GM12878 (cell line): ENCODE measurements at regions not wholly inside any gene's neighbourhood (a gene's known extent, or its start where the extent isn't known, plus 50 kb on each side); places are given as distances from the start of the nearest gene placed in this dataset.

Source experiments
- ATAC-seq: fragments of 200-7000 bp; cut with Tn5 transposase; 3 replicates; pipeline ENCODE4 v1.9.1; 2020; ENCODE audit warnings: mild to moderate bottlenecking, moderate library complexity
- BruUV-seq: library from RNA; stranded (reverse); fragments of 400-500 nt; replicated peaks from 2 replicates; lab custom pipeline; 2021; lab: Mats Ljungman, UMichigan
- CTCF ChIA-PET: fragments of 300-600 bp; sonication (Branson Sonifier 250); formaldehyde crosslinking; extraction: SDS; loops from one replicate; lab custom pipeline; 2021; ENCODE audit warnings: inconsistent platforms; lab: Yijun Ruan, JAX
- POLR2A ChIA-PET: fragments of 350-600 bp; formaldehyde crosslinking; extraction: SDS; loops from one replicate; lab custom pipeline; 2021; ENCODE audit warnings: inconsistent platforms; lab: Charles Lee
- RAD21 ChIA-PET: fragments of 300-600 bp; sonication (Branson Sonifier 250); formaldehyde crosslinking; loops from one replicate; lab custom pipeline; 2023; ENCODE audit warnings: antibody characterized with exemption; ENCODE audit not compliant: unreplicated experiment; lab: Charles Lee
- SMC1A ChIA-PET: fragments of 300-600 bp; sonication (Branson Sonifier 250); formaldehyde crosslinking; loops from one replicate; lab custom pipeline; 2023; ENCODE audit not compliant: unreplicated experiment, uncharacterized antibody; lab: Charles Lee
- DNase-seq: peaks from one replicate; pipeline ENCODE4 v3.0.0-alpha.2; 2011; ENCODE audit warnings: low read depth, low spot score
- FAIRE-seq: peaks from 3 replicates; lab custom pipeline; 2011; peaks lifted over from hg19 to GRCh38; lab: Jason Lieb, UNC
- H2AFZ ChIP-seq: 2 replicates; pipeline ENCODE4 v1.6.0; 2011; ENCODE audit warnings: low read depth, low read length, control low read depth; ENCODE audit not compliant: control insufficient read depth
- H3K27ac ChIP-seq: 2 replicates; pipeline ENCODE4 v1.5.1; 2011; ENCODE audit warnings: control low read depth; ENCODE audit not compliant: control insufficient read depth, insufficient read depth
- H3K27me3 ChIP-seq, 2 experiments: replicated peaks in 1 of 2; 2 replicates each; pipeline versions ENCODE4 v1.6.0 to v1.6.1; 2011; ENCODE audit warnings: low read length in 1 of 2; ENCODE audit not compliant: control insufficient read depth in 2 of 2, insufficient read depth in 2 of 2
- H3K36me3 ChIP-seq, 2 experiments: 2 replicates each; pipeline ENCODE4 v1.5.1; 2011; ENCODE audit warnings: low read length in 1 of 2; ENCODE audit not compliant: control insufficient read depth in 2 of 2, insufficient read depth in 2 of 2
- H3K4me1 ChIP-seq: 2 replicates; pipeline ENCODE4 v1.6.1; 2011; ENCODE audit warnings: mild to moderate bottlenecking, low read length, moderate library complexity, mixed read lengths; ENCODE audit not compliant: control insufficient read depth, insufficient read depth
- H3K4me2 ChIP-seq: 2 replicates; pipeline ENCODE4 v1.6.0; 2011; ENCODE audit warnings: control low read depth; ENCODE audit not compliant: control insufficient read depth, insufficient read depth
- H3K4me3 ChIP-seq: fragments of 200-600 bp; sonication (generic); 2 replicates; pipeline ENCODE4 v1.5.1; 2016
- H3K79me2 ChIP-seq: 2 replicates; pipeline ENCODE4 v1.6.0; 2011; ENCODE audit warnings: low read length; ENCODE audit not compliant: control insufficient read depth, insufficient read depth
- H3K9ac ChIP-seq: 2 replicates; pipeline ENCODE4 v1.8.0; 2011; ENCODE audit warnings: low read length, control low read depth, mixed read lengths; ENCODE audit not compliant: control insufficient read depth, insufficient read depth
- H3K9me3 ChIP-seq: replicated peaks from 3 replicates; pipeline ENCODE4 v1.5.1; 2011; ENCODE audit warnings: mild to moderate bottlenecking, low read length; ENCODE audit not compliant: control insufficient read depth, insufficient read depth
- H4K20me1 ChIP-seq: 2 replicates; pipeline ENCODE4 v1.6.0; 2011; ENCODE audit not compliant: control insufficient read depth, insufficient read depth
- BCLAF1 ChIP-seq: fragments of 450-650 bp; IDR thresholded peaks from 2 replicates; pipeline ENCODE4 v1.6.1; 2017; ENCODE audit warnings: antibody characterized with exemption, mild to moderate bottlenecking, moderate library complexity
- GATAD2B ChIP-seq: fragments of 450-650 bp; conservative IDR thresholded peaks from 2 replicates; pipeline ENCODE4 v1.6.1; 2017; ENCODE audit warnings: low read depth, mild to moderate bottlenecking, moderate library complexity
- IRF4 ChIP-seq: IDR thresholded peaks from 2 replicates; pipeline ENCODE4 v1.6.1; 2011; ENCODE audit warnings: low read depth, low read length
- KAT2A ChIP-seq: conservative IDR thresholded peaks from 2 replicates; pipeline ENCODE4 v1.6.1; 2011; ENCODE audit warnings: low read depth, low read length; ENCODE audit not compliant: control insufficient read depth
- KLF5 ChIP-seq: fragments of 450-650 bp; IDR thresholded peaks from 2 replicates; pipeline ENCODE4 v1.6.1; 2014; ENCODE audit warnings: mild to moderate bottlenecking; ENCODE audit not compliant: partially characterized antibody
- MTA2 ChIP-seq: fragments of 450-650 bp; IDR thresholded peaks from 2 replicates; pipeline ENCODE4 v1.6.1; 2016; ENCODE audit warnings: low read depth, mild to moderate bottlenecking, moderate library complexity
- NR2C2 ChIP-seq: IDR thresholded peaks from 2 replicates; pipeline ENCODE4 v1.6.1; 2011; ENCODE audit warnings: borderline replicate concordance, low read depth; ENCODE audit not compliant: control insufficient read depth, insufficient read length
- PAX5 ChIP-seq: IDR thresholded peaks from 2 replicates; pipeline ENCODE4 v1.6.1; 2011; ENCODE audit warnings: low read depth, low read length, borderline replicate concordance
- RUNX3 ChIP-seq: IDR thresholded peaks from 2 replicates; pipeline ENCODE4 v1.6.1; 2012; ENCODE audit warnings: low read length, inconsistent platforms
- SRF ChIP-seq, 2 experiments: IDR thresholded peaks; 2 replicates each; pipeline ENCODE4 v1.6.1; 2011; ENCODE audit warnings: low read depth in 2 of 2, low read length in 2 of 2, mild to moderate bottlenecking in 1 of 2, moderate library complexity in 1 of 2
- ZNF217 ChIP-seq: fragments of 450-650 bp; IDR thresholded peaks from 2 replicates; pipeline ENCODE4 v1.6.1; 2017; ENCODE audit warnings: antibody characterized with exemption, mild to moderate bottlenecking
- ZZZ3 ChIP-seq: IDR thresholded peaks from 2 replicates; pipeline ENCODE4 v1.6.1; 2011; ENCODE audit warnings: low read depth; ENCODE audit not compliant: control insufficient read depth, insufficient read length
- WGBS: methylation state at CpG from one replicate; pipeline ENCODE4 v1.1.6; 2016; ENCODE audit warnings: low lambda C conversion rate; ENCODE audit not compliant: insufficient replicate concordance, insufficient coverage; ENCODE audit errors: missing lambda C conversion rate; 5-methylcytosine and 5-hydroxymethylcytosine counted together
- in situ Hi-C: fragments of 300-500 bp; cut with MboI; formaldehyde crosslinking; loops from 9 replicates; pipeline ENCODE4 v1.14.3; 2018; ENCODE audit warnings: mixed read lengths
- intact Hi-C: fragments of 100-400 bp; cut with micrococcal nuclease; formaldehyde crosslinking; loops from one replicate; pipeline ENCODE4 v1.14.2; 2022; ENCODE audit not compliant: unreplicated experiment
- TF ChIP-seq, protein P1 (sequence below): fragments of 450-650 bp; IDR thresholded peaks from 2 replicates; pipeline ENCODE4 v1.6.1; 2017; ENCODE audit warnings: low read depth, mild to moderate bottlenecking, moderate library complexity
- TF ChIP-seq, protein P2 (sequence below): fragments of 450-650 bp; IDR thresholded peaks from 2 replicates; pipeline ENCODE4 v1.6.1; 2017; ENCODE audit warnings: mild to moderate bottlenecking
- TF ChIP-seq, protein P3 (sequence below): fragments of 450-650 bp; IDR thresholded peaks from 2 replicates; pipeline ENCODE4 v1.6.1; 2018; ENCODE audit warnings: borderline replicate concordance, mild to moderate bottlenecking; ENCODE audit not compliant: partially characterized antibody
- TF ChIP-seq, protein P4 (sequence below): IDR thresholded peaks from 2 replicates; pipeline ENCODE4 v1.6.1; 2012; ENCODE audit warnings: low read depth, low read length, improper control_type of control experiment

- H3K27me3 ChIP-seq = no peaks in the 10 kb centered on the region; a peak in 1 of 4 replicates
- no peak overlapping the region for H2AFZ ChIP-seq
- ChIA-PET CTCF (no interaction called here), POLR2A (no interaction called here), SMC1A (no interaction called here), RAD21 (no interaction called here)
- no peak for DNase-seq
- intact Hi-C loops (no loop called here), in situ Hi-C loops (no loop called here)
- H3K79me2 ChIP-seq = no peaks in the 10 kb centered on the region
- H3K27ac ChIP-seq = no peak overlapping the region
- WGBS = 27% methylated on average over 6 of the region's 6 CpGs
- H3K4me1 ChIP-seq = no peaks in the 10 kb centered on the region
- no peaks in the 10 kb centered on the region for H3K36me3 ChIP-seq
- no TSS peak for BruUV-seq
- H3K4me3 ChIP-seq = no peak overlapping the region
- no peaks in the 10 kb centered on the region for H4K20me1 ChIP-seq
- no peak overlapping the region for H3K4me2 ChIP-seq
- no peak for ATAC-seq
- H3K9me3 ChIP-seq = no peaks in the 10 kb centered on the region
- no peak overlapping the region for H3K9ac ChIP-seq
- FAIRE-seq = no peak
- TF ChIP-seq, protein P1, sequence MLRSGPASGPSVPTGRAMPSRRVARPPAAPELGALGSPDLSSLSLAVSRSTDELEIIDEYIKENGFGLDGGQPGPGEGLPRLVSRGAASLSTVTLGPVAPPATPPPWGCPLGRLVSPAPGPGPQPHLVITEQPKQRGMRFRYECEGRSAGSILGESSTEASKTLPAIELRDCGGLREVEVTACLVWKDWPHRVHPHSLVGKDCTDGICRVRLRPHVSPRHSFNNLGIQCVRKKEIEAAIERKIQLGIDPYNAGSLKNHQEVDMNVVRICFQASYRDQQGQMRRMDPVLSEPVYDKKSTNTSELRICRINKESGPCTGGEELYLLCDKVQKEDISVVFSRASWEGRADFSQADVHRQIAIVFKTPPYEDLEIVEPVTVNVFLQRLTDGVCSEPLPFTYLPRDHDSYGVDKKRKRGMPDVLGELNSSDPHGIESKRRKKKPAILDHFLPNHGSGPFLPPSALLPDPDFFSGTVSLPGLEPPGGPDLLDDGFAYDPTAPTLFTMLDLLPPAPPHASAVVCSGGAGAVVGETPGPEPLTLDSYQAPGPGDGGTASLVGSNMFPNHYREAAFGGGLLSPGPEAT = no peak
- TF ChIP-seq ZNF217 (no peak), KLF5 (no peak), GATAD2B (no peak), IRF4 (no peak), ZZZ3 (no peak), KAT2A (no peak), BCLAF1 (no peak), MTA2 (no peak), RUNX3 (no peak), SRF (IDR thresholded peaks at IDR 0.05; ENCODE audit: low read depth in 2 of 2, low read length in 2 of 2) (no peak), PAX5 (no peak), NR2C2 (no peak)
- TF ChIP-seq, protein P2, sequence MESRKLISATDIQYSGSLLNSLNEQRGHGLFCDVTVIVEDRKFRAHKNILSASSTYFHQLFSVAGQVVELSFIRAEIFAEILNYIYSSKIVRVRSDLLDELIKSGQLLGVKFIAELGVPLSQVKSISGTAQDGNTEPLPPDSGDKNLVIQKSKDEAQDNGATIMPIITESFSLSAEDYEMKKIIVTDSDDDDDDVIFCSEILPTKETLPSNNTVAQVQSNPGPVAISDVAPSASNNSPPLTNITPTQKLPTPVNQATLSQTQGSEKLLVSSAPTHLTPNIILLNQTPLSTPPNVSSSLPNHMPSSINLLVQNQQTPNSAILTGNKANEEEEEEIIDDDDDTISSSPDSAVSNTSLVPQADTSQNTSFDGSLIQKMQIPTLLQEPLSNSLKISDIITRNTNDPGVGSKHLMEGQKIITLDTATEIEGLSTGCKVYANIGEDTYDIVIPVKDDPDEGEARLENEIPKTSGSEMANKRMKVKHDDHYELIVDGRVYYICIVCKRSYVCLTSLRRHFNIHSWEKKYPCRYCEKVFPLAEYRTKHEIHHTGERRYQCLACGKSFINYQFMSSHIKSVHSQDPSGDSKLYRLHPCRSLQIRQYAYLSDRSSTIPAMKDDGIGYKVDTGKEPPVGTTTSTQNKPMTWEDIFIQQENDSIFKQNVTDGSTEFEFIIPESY = no peak
- TF ChIP-seq, protein P3, sequence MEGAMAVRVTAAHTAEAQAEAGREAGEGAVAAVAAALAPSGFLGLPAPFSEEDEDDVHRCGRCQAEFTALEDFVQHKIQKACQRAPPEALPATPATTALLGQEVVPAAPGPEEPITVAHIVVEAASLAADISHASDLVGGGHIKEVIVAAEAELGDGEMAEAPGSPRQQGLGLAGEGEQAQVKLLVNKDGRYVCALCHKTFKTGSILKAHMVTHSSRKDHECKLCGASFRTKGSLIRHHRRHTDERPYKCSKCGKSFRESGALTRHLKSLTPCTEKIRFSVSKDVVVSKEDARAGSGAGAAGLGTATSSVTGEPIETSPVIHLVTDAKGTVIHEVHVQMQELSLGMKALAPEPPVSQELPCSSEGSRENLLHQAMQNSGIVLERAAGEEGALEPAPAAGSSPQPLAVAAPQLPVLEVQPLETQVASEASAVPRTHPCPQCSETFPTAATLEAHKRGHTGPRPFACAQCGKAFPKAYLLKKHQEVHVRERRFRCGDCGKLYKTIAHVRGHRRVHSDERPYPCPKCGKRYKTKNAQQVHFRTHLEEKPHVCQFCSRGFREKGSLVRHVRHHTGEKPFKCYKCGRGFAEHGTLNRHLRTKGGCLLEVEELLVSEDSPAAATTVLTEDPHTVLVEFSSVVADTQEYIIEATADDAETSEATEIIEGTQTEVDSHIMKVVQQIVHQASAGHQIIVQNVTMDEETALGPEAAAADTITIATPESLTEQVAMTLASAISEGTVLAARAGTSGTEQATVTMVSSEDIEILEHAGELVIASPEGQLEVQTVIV = no peak
- TF ChIP-seq, protein P4, sequence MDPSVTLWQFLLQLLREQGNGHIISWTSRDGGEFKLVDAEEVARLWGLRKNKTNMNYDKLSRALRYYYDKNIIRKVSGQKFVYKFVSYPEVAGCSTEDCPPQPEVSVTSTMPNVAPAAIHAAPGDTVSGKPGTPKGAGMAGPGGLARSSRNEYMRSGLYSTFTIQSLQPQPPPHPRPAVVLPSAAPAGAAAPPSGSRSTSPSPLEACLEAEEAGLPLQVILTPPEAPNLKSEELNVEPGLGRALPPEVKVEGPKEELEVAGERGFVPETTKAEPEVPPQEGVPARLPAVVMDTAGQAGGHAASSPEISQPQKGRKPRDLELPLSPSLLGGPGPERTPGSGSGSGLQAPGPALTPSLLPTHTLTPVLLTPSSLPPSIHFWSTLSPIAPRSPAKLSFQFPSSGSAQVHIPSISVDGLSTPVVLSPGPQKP = no peak
Observed at GRCh38 chr2:129623783-129624182, 355.7 kb upstream of the RAB6C start.
